ENCODE measurements at regions not wholly inside any gene's neighbourhood (a gene's known extent, or its start where the extent isn't known, plus 50 kb on each side); places are given as distances from the start of the nearest gene placed in this dataset.
"Not testable (repeated sequence)": the region's sequence is repeated elsewhere in the genome, so short reads cannot be mapped to it uniquely, and the experiment has no call there.

DNA sequence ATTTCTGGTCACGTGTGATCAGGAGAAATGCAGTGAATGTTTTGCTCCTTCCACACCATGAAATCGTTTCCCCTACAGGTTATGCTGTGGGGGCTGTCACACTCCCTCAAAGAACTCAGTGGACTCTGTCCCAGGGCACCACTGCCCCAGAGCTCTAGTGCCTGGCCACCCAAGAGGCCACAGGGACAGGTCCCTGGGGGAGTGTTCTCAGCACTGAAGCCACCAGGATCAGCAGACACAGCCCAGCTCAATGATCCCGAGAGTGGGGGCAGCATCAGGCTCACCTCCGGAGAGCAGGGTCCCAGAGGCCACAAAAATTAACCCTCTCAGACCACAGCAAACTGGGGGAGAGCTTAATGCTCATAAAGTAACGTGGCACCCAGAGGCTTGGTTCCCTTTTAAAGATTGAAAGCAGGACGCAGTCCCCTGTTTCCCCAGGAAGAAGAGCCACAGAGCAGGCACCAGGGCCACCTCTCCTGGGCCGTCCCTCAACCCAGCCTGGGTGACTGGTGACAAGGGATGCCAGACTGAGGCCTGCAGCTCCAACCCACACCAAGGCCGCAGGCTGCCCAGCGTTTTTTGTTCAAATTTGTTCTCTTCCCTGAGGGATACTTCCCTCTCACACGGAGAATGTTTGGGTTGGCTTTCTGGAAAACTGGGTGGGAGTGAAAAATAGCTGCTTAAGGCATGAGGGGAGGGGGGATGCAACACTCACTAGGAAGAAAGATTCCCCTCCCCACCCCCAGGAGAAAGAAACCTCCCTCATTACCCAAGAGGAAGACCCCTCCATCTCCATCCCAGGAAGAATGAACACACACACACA is 123.3 kb upstream of the IGF1R start:
- DNase-seq (ENCODE audit: low spot score): no peak

GRCh38 chr15:98525661-98526001 is 122.7 kb upstream of the IGF1R start:
- no peak for DNase-seq (ENCODE audit: low spot score)

- no peak for DNase-seq (ENCODE audit: low spot score)
Measured at GRCh38 chr15:98526094-98526493, 122.2 kb upstream of the IGF1R start.

- DNase-seq (ENCODE audit: low spot score): no peak
Measured at GRCh38 chr15:98528046-98528725, 120.2 kb upstream of the IGF1R start.

DNA sequence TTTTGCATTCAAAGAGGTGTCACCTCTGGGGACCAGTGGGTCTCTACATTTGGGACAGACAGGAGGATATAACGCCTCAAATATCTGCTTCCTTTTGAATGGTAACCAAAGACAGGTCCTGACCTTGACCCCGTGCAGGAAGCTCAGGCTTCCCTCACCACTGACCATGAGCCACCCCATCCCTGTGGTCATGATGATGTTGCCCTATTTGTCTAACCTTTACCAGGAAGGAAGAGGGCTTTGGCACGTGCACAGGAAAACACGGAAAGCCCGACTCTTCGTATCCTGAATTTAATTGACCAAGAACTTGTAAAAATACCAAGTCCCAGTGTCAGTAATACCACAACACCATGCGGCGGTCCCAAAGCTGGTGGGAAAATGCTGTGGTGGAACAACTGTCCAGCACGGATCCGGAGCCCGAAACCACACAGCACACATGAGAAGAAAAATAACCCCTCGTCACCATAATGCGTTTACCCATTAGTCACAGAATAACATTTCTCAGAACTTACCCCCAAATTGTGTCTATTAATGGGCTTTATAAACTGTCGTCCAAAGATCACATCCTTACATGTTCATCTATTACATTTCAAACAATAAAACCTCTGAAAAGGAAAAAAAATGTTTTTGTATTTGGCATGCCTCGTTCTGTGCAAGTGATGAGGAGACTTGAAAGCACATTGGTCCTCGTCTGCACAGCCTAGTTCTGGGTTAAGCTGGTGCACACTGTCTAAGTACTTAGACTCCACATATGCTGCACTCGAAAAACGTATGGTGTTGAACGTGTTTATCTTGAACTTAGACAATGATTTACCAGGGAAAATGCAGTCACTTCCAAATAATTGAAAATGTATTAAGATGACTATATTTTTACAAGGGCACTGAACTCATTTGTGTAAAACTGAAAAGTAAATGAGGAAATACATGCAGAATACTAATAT is 118.9 kb upstream of the IGF1R start:
- DNase-seq (ENCODE audit: low spot score): no peak

- no peak for DNase-seq (ENCODE audit: low spot score)
Measured at GRCh38 chr15:98530570-98530969, 117.8 kb upstream of the IGF1R start.

- no peak for DNase-seq (ENCODE audit: low spot score)
Measured at GRCh38 chr15:98532063-98532462, 116.3 kb upstream of the IGF1R start.

DNA sequence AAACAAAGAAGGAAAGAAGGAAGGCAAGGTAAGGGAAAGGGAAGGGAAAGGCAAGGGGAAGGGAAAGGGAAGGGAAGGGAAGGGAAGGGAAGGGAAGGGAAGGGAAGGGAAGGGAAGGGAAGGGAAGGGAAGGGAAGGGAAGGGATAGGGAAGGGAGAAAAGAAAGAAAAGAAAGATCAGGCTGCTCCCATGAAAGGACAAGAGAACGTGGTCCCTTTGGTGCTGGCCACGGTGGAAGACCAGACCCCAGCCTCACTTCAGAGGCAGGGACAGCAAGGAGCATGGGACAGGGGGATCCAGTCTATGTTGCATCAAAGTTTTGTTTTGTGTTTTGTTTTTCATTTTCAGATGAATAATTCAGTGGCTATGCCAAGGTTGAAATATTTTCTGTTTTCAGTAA is 111.4 kb upstream of the IGF1R start:
- no peak for DNase-seq (ENCODE audit: low spot score)

DNA sequence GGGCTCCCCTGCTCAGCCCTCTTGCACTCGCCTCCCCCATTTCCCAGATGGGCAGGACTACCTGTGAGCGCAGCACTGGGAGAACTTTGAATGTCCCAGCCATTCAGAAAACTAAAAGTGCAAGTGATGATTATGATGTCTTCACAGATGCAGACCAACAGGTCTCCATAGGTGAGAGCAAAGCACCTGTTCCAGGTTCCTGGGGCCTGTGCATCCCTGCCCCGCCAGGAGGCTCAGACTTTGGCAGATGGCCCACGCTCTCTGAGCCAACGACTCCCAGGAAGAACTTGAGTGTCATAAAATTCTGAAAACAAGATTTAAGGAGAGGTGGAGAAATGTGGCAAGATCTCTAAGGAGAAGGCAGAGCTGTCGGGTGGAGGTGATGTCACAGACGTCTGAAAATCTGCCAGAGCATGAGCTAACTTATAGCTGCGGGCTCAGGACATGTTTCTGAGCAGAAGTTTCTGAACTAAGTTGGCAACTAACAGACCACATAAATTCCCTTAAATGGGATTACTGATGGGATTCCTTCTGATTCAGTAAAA is 110.8 kb upstream of the IGF1R start:
- no peak for DNase-seq (ENCODE audit: low spot score)

DNA sequence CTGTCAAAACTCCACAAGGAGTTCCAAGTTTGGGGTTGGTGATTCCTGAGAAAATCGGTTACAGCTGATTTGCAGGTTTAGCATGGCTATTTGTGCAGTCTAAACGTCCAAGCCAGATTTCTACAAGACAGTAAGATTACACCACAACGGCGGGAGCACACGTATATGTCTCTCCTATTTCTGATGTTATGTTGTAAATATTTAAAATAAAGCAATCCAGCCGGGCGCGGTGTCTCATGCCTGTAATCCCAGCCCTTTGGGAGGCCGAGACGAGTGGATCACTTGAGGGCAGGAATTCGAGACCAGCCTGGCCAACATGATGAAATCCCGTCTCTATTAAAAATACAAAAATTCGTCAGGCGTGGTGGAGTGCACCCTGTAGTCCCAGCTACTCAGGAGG is 106.8 kb upstream of the IGF1R start:
- DNase-seq (ENCODE audit: low spot score): no peak

DNA sequence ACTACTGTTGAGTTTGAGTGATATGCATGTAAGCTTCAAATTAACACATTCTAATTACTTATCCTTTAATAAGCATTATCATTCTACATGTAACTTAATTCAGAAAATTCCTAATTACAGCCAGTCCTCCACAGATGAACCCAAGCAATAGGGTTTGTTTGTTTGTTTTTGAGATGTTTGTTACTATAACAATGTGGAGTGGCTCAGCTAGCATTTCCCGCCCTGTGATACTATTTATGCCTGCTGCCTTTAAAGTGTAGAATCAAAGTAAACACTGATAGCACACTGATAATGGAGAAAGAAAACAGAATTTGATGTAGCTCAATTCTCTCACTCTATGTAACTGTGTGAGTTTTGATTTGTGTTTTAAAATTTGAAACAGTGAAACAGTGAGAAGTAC is 105.1 kb upstream of the IGF1R start:
- no peak for DNase-seq (ENCODE audit: low spot score)

DNA sequence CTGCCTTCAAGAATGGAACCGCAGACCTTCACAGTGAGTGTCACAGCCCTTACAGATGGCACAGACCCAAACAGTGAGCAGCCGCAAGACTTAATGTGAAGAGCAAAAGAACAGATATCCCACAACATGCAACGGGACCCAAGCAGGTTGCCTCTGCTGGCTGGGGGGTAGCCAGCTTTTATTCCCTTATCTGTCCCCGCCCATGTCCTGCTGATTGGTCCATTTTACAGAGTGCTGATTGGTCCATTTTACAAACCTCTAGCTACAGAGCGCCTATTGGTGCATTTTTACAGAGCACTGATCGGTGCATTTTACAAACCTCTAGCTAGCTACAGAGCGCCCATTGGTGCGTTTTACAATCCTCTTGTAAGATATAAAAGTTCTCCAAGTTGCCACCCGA is 102.0 kb upstream of the IGF1R start:
- DNase-seq (ENCODE audit: low spot score): no peak

GRCh38 chr15:98547275-98547674 is 101.1 kb upstream of the IGF1R start:
- DNase-seq (ENCODE audit: low spot score): no peak

DNA sequence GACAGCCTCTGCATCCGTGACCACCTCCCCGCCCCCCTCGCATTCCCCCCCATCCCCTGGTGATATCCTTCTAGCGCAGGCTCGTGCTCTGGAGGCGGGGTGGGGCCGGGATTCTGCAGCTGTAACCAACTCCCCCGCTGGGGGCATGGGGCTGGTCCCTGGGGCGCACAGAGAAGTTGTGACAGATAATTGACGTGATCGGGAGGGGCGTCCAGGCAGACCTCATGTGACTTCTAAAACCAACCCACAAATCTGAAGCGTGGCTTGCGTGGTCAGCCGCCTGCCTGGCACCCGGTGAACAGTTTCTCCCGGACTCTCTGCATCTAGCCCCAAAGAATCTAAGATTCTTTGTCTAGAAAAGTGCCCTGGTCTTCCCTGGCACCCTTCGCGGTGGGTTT is 100.6 kb upstream of the IGF1R start:
- peak; percentile 76 for DNase-seq (ENCODE audit: low spot score)

DNA sequence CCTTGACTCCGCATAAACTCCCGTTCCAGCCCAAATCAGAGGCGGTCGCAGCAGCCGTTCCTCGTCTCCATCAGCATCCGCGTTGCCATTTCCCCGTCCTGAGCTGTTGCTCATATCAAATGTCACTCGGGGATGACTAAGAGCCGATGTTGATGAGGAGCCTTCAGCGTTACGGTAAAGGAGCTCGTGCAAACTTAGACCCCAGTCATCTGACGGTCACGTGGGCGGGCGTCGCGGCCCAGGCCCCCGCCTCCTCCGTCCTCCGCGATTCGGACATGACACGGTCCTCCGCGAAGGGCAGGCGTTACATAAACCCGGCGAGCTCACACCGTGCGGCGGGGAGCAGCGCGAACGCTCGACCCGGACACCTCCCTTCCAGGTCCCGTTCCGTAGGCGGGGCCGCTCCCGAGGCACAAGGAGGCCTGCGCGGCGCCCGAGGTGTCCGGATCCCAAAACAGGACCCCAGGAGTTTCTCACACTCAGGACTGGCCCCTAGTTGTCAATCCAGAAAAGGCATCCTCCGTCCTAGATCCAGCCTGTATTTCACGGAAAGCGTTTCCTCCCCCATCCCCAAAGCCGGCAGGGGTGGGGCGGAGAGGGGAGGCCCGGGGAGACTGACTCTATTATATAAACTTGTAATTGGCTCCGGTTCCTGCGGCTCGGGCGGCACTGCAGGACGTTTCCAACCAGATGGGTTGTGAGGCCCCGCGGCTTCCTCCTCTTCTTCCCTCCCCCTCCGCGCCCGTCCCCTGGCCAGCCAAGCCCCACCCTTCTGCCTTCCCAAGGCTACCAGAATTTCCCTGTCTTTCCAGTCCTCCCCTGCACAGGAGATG is 100.0 kb upstream of the IGF1R start:
- DNase-seq (ENCODE audit: low spot score): peak; percentile 90

DNA sequence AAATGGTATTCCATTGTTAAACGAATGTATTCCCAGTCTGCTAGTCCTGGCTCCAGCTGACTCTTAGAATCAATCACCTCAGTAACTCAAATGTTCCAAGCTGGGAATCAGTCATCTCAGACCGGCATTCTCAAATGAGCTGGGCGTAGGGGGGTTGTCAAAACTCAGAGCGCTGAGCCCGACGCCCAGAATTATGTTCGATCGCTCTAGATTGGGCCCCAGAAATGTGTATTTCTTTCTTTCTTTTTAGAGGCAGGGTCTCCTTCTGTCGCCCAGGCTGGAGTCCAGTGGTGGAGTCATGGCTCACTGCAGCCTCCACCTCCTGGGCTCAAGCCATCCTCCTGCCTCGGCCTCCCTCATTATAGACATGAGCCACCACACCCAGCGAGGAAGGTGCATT is 99.3 kb upstream of the IGF1R start:
- no peak for DNase-seq (ENCODE audit: low spot score)

- DNase-seq (ENCODE audit: low spot score): no peak
Measured at GRCh38 chr15:98549741-98550140, 98.6 kb upstream of the IGF1R start.

GRCh38 chr15:98550363-98550762 is 98.0 kb upstream of the IGF1R start:
- not testable (repeated sequence) for DNase-seq (ENCODE audit: low spot score)

GRCh38 chr15:98551936-98552562 is 96.3 kb upstream of the IGF1R start:
- DNase-seq (ENCODE audit: low spot score): no peak

GRCh38 chr15:98554272-98555172 is 93.8 kb upstream of the IGF1R start:
- no peak for DNase-seq (ENCODE audit: low spot score)
